ENCODE measurements at regions not wholly inside any gene's neighbourhood (a gene's known extent, or its start where the extent isn't known, plus 50 kb on each side); places are given as distances from the start of the nearest gene placed in this dataset.

DNA sequence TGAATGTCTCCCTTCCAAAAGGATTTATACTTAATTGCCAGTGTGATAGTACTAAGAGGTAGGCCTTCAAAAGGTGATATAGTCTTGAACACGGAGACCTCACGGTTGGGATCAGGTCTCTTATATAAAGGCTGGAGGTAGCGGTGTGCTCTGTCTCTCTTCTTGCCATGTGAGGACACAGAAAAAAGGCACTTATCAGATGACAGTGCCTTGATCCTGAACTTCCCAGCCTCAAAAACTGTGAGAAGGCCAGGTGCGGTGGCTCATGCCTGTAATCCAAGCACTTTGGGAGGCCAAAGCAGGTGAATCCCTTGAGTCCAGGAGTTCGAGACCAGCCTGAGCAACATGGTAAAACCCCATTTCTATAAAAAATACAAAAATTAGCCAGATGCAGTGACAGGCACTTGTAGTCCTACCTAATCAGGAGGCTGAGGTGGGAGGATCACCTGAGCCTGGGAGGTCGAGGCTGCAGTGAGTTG lies 108.9 kb upstream of the TOP3B start:
- POLR2A ChIA-PET: no interaction called here
- CTCF ChIA-PET: no interaction called here
- DNase-seq (ENCODE audit: low read depth, low spot score) (no peak), FAIRE-seq (no peak)
- intact Hi-C loops (cut with micrococcal nuclease): no loop called here
- no peaks in the 10 kb centered on the region for H4K20me1 ChIP-seq (replicated peaks; ENCODE audit: control insufficient read depth, extremely low read depth, insufficient read depth, low read length)
- no peak overlapping the region for H3K9ac ChIP-seq (replicated peaks; ENCODE audit: extremely low read depth, insufficient read depth, low read length)
- no TSS peak for BruUV-seq (replicated peaks)
- no peaks in the 10 kb centered on the region for H3K79me2 ChIP-seq (ENCODE audit: control insufficient read depth, insufficient read depth, low read length)
- TF ChIP-seq FOS (IDR thresholded peaks at IDR 0.05; ENCODE audit: borderline replicate concordance, insufficient read depth, low read length) (no peak), JUN (IDR thresholded peaks at IDR 0.05; ENCODE audit: borderline replicate concordance, insufficient read depth, insufficient read length, low read depth) (no peak), POLR2A (IDR thresholded peaks at IDR 0.05; ENCODE audit: low read depth, low read length) (no peak), EZH2 (IDR thresholded peaks at IDR 0.05; ENCODE audit: borderline replicate concordance, low read depth, low read length, severe bottlenecking) (no peak), MYC (IDR thresholded peaks at IDR 0.05; ENCODE audit: low read depth, low read length) (no peak), POLR2AphosphoS5 (IDR thresholded peaks at IDR 0.05; ENCODE audit: insufficient read depth, low read depth, low read length) (no peak), GATA2 (IDR thresholded peaks at IDR 0.05; ENCODE audit: insufficient read depth, insufficient read length, low read depth, low read length) (no peak)
- TF ChIP-seq, protein P1, sequence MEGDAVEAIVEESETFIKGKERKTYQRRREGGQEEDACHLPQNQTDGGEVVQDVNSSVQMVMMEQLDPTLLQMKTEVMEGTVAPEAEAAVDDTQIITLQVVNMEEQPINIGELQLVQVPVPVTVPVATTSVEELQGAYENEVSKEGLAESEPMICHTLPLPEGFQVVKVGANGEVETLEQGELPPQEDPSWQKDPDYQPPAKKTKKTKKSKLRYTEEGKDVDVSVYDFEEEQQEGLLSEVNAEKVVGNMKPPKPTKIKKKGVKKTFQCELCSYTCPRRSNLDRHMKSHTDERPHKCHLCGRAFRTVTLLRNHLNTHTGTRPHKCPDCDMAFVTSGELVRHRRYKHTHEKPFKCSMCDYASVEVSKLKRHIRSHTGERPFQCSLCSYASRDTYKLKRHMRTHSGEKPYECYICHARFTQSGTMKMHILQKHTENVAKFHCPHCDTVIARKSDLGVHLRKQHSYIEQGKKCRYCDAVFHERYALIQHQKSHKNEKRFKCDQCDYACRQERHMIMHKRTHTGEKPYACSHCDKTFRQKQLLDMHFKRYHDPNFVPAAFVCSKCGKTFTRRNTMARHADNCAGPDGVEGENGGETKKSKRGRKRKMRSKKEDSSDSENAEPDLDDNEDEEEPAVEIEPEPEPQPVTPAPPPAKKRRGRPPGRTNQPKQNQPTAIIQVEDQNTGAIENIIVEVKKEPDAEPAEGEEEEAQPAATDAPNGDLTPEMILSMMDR (IDR thresholded peaks at IDR 0.05; ENCODE audit: extremely low read depth in 1 of 2, insufficient read depth in 1 of 2, low read depth in 1 of 2, low read length in 2 of 2): no peak
- TF ChIP-seq, protein P2, sequence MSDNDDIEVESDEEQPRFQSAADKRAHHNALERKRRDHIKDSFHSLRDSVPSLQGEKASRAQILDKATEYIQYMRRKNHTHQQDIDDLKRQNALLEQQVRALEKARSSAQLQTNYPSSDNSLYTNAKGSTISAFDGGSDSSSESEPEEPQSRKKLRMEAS (IDR thresholded peaks at IDR 0.05; ENCODE audit: insufficient read depth, insufficient read length): no peak
- no peaks in the 10 kb centered on the region for H3K9me1 ChIP-seq (replicated peaks; ENCODE audit: control insufficient read depth, extremely low read depth, insufficient read depth, low read length)
- H3K4me3 ChIP-seq (replicated peaks in 1 of 3; ENCODE audit: insufficient read depth in 1 of 3, low read depth in 1 of 3, low read length in 3 of 3): no peak overlapping the region
- H3K36me3 ChIP-seq (ENCODE audit: control insufficient read depth in 2 of 2, extremely low read depth in 1 of 2, insufficient read depth in 2 of 2, low read length in 2 of 2): no peaks in the 10 kb centered on the region
- H3K4me2 ChIP-seq (ENCODE audit: insufficient read depth, low read length): no peak overlapping the region
- dilution Hi-C loops (cut with MboI; ENCODE audit: extremely low pct_ligation_motif_present, low sequenced_read_pairs): no loop called here
- peaks cover 11% of the 10 kb centered on the region in 2 experiments for H3K27me3 ChIP-seq (ENCODE audit: control insufficient read depth in 2 of 2, insufficient read depth in 2 of 2, low read length in 2 of 2)
- no peak overlapping the region for H3K27ac ChIP-seq (ENCODE audit: insufficient read depth, low read depth, low read length)
- no peak overlapping the region for H2AFZ ChIP-seq (ENCODE audit: low read depth, low read length)
- no peaks in the 10 kb centered on the region for H3K9me3 ChIP-seq (replicated peaks; ENCODE audit: control insufficient read depth, insufficient read depth, low read length)
- no peaks in the 10 kb centered on the region for H3K4me1 ChIP-seq (ENCODE audit: control insufficient read depth, extremely low read depth, insufficient read depth, low read length)

All from endothelial cell of umbilical vein (primary cell).